Parathyroid adenoma (tissue), 2 donors: ENCODE measurements at regions not wholly inside any gene's neighbourhood (a gene's known extent, or its start where the extent isn't known, plus 50 kb on each side); places are given as distances from the start of the nearest gene placed in this dataset.
"Not testable (repeated sequence)": the region's sequence is repeated elsewhere in the genome, so short reads cannot be mapped to it uniquely, and the experiment has no call there.

Experiments used
- H2AFZ ChIP-seq: fragments of 300-600 bp; sonication (generic); one replicate; pipeline ENCODE4 v1.7.0; 2017; ENCODE audit warnings: antibody characterized with exemption, mild to moderate bottlenecking
- H3K27ac ChIP-seq: fragments of 300-600 bp; sonication (generic); one replicate; pipeline ENCODE4 v1.7.0; 2017
- H3K27me3 ChIP-seq: fragments of 300-600 bp; sonication (generic); one replicate; pipeline ENCODE4 v1.7.0; 2017; ENCODE audit warnings: low read length; ENCODE audit not compliant: control insufficient read depth, insufficient read depth
- H3K36me3 ChIP-seq: fragments of 300-600 bp; sonication (generic); one replicate; pipeline ENCODE4 v1.7.0; 2017; ENCODE audit warnings: low read length; ENCODE audit not compliant: control insufficient read depth, insufficient read depth
- H3K4me1 ChIP-seq: fragments of 300-600 bp; sonication (generic); one replicate; pipeline ENCODE4 v1.7.0; 2017; ENCODE audit warnings: control low read depth
- H3K4me2 ChIP-seq: fragments of 300-600 bp; sonication (generic); one replicate; pipeline ENCODE4 v1.7.0; 2017; ENCODE audit warnings: low read length
- H3K4me3 ChIP-seq: fragments of 300-600 bp; sonication (generic); one replicate; pipeline ENCODE4 v1.7.0; 2017; ENCODE audit warnings: low read depth, low read length
- H3K79me2 ChIP-seq: fragments of 300-600 bp; sonication (generic); one replicate; pipeline ENCODE4 v1.7.0; 2017; ENCODE audit warnings: control low read depth
- H3K9ac ChIP-seq: fragments of 300-600 bp; sonication (generic); one replicate; pipeline ENCODE4 v1.7.0; 2017; ENCODE audit warnings: mild to moderate bottlenecking
- H3K9me3 ChIP-seq: fragments of 300-600 bp; sonication (generic); one replicate; pipeline ENCODE4 v1.7.0; 2017; ENCODE audit warnings: low read length; ENCODE audit not compliant: control insufficient read depth
- CTCF ChIP-seq: fragments of 300-600 bp; sonication (generic); IDR thresholded peaks from one replicate; pipeline ENCODE4 v1.7.0; 2017; ENCODE audit warnings: antibody characterized with exemption, mild to moderate bottlenecking
- donor health status: primary hyperparathyroidism.

DNA sequence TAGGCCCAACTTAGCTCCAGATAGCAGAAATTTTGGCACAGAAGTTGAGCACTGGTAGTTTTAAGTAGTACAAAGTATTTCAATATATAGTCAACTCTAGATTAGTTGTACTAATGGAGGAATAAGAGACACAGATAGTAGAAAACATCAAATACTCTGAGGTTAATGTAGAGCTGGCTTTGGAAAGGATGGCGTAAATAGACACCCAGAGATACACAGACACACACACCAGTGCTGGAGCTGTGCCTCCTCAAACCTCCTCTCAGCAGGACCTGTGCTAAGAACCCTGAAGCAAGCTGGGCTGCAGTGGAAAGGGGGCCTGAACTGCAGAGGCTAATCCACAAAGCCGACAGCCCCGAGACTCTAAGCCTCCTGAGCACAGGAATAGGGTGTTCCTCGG lies 67.0 kb upstream of the EDEM3 start:
- Histone ChIP-seq H3K36me3 (no peaks in the 10 kb centered on the region), H3K9me3 (no peaks in the 10 kb centered on the region), H2AFZ (no peak overlapping the region), H3K9ac (no peak overlapping the region), H3K4me1 (no peaks in the 10 kb centered on the region), H3K4me3 (no peak overlapping the region), H3K4me2 (no peak overlapping the region), H3K27me3 (no peaks in the 10 kb centered on the region), H3K79me2 (no peaks in the 10 kb centered on the region), H3K27ac (no peak overlapping the region)
- TF ChIP-seq CTCF = no peak

GRCh38 chr1:184820956-184821355 lies 66.3 kb upstream of the EDEM3 start:
- Histone ChIP-seq H3K79me2 (no peaks in the 10 kb centered on the region), H3K27ac (no peak overlapping the region), H3K4me2 (no peak overlapping the region), H3K4me3 (no peak overlapping the region), H3K9ac (no peak overlapping the region), H2AFZ (no peak overlapping the region), H3K9me3 (no peaks in the 10 kb centered on the region), H3K4me1 (no peaks in the 10 kb centered on the region), H3K27me3 (no peaks in the 10 kb centered on the region), H3K36me3 (no peaks in the 10 kb centered on the region)
- no peak for TF ChIP-seq CTCF

DNA sequence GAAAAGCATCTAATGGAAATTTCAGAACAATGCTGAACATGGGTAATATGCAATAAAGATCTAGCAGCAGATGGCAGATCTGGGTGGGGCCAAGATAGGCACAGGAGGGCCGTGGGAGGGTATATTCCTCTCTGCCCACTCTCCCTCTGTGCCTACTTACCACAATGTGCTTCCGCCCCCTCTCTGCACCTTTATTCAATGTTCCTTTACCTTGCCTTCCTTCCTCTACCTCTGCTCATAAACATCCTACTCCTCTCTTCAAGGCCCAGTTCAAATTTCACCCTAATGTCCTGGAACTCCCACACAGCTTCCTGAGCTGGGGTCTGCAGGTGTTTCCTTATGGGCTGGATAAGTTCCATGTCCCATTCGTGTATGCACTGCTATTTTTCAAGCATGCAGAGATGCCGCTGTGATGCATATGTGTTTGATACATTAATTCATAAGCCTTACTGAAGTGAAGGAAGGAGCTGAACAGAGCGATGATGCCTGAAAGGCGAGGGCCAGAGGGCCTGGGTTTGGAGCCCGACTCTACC lies 65.6 kb upstream of the EDEM3 start:
- Histone ChIP-seq H3K27me3 (no peaks in the 10 kb centered on the region), H3K4me2 (no peak overlapping the region), H3K9me3 (no peaks in the 10 kb centered on the region), H3K79me2 (no peaks in the 10 kb centered on the region), H3K4me3 (no peak overlapping the region), H3K9ac (no peak overlapping the region), H2AFZ (no peak overlapping the region), H3K36me3 (no peaks in the 10 kb centered on the region), H3K4me1 (no peaks in the 10 kb centered on the region), H3K27ac (no peak overlapping the region)
- TF ChIP-seq CTCF = no peak

- Histone ChIP-seq H3K9ac (no peak overlapping the region), H3K27ac (no peak overlapping the region), H3K36me3 (no peaks in the 10 kb centered on the region), H3K4me3 (no peak overlapping the region), H3K79me2 (no peaks in the 10 kb centered on the region), H2AFZ (no peak overlapping the region), H3K27me3 (no peaks in the 10 kb centered on the region), H3K4me1 (no peaks in the 10 kb centered on the region), H3K9me3 (no peaks in the 10 kb centered on the region), H3K4me2 (no peak overlapping the region)
- TF ChIP-seq CTCF = no peak
Observed at GRCh38 chr1:184818646-184819045, 64.0 kb upstream of the EDEM3 start.

DNA sequence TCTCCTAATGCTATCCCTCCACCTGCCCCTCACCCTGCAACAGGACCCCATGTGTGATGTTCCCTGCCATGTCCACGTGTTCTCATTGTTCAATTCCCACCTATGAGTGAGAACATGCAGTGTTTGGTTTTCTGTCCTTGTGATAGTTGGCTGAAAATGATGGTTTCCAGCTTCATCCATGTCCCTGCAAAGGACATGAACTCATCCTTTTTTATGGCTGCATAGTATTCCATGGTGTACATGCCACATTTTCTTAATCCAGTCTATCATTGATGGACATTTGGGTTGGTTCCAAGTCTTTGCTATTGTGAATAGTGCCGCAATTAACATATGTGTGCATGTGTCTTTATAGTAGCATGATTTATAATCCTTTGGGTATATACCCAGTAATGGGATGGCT lies 62.3 kb upstream of the EDEM3 start:
- H3K4me3 ChIP-seq, H3K4me1 ChIP-seq, H3K27ac ChIP-seq, H3K27me3 ChIP-seq, H3K9me3 ChIP-seq, H3K79me2 ChIP-seq, H3K9ac ChIP-seq, H3K36me3 ChIP-seq, H3K4me2 ChIP-seq, H2AFZ ChIP-seq: not testable (repeated sequence)
